ENCODE measurements at regions not wholly inside any gene's neighbourhood (a gene's known extent, or its start where the extent isn't known, plus 50 kb on each side); places are given as distances from the start of the nearest gene placed in this dataset.

- H3K4me3 ChIP-seq (ENCODE audit: extremely low read depth in 1 of 4, insufficient read depth in 2 of 4, low read depth in 3 of 4, low read length in 4 of 4): no peak overlapping the region
- H3K9me3 ChIP-seq (ENCODE audit: insufficient read depth in 2 of 2, low read depth in 1 of 2, low read length in 1 of 2): no peaks in the 10 kb centered on the region
- no peak for DNase-seq (ENCODE audit: low read depth in 1 of 2, low spot score in 2 of 2)
- H3K14ac ChIP-seq (ENCODE audit: insufficient read length): no peak overlapping the region
- no peaks in the 10 kb centered on the region for H3K27me3 ChIP-seq (replicated peaks in 1 of 4; ENCODE audit: control insufficient read depth in 3 of 4, extremely low read depth in 1 of 4, insufficient read depth in 3 of 4, low read length in 3 of 4)
- H3K79me1 ChIP-seq (ENCODE audit: low read depth, low read length): no peaks in the 10 kb centered on the region
- H2AFZ ChIP-seq (ENCODE audit: low read length): no peak overlapping the region
- H4K91ac ChIP-seq (replicated peaks; ENCODE audit: insufficient read length, low read length): no peak overlapping the region
- H3K56ac ChIP-seq (replicated peaks; ENCODE audit: insufficient read length, low read depth, low read length): no peak overlapping the region
- H4K5ac ChIP-seq (ENCODE audit: insufficient read length, low read depth, low read length): no peak overlapping the region
- no peak overlapping the region for H4K8ac ChIP-seq (ENCODE audit: extremely low read depth, insufficient read depth, low read length)
- H3K79me2 ChIP-seq (ENCODE audit: control insufficient read depth in 1 of 2, insufficient read depth in 2 of 2, low read length in 2 of 2): no peaks in the 10 kb centered on the region
- no peak overlapping the region for H3K23ac ChIP-seq (ENCODE audit: insufficient read length)
- no peak overlapping the region for H2BK120ac ChIP-seq (replicated peaks; ENCODE audit: low read depth, low read length)
- no peaks in the 10 kb centered on the region for H4K20me1 ChIP-seq (replicated peaks in 1 of 2; ENCODE audit: control insufficient read depth in 1 of 2, insufficient read depth in 2 of 2, low read length in 2 of 2)
- no peak overlapping the region for H2BK12ac ChIP-seq (ENCODE audit: low read depth, low read length)
- H2BK20ac ChIP-seq (ENCODE audit: low read length): no peak overlapping the region
- ChIA-PET CTCF (ENCODE audit: partially characterized antibody) (interaction anchor here (0.6 to 1.2 kb wide), 3 partner anchors 8 to 662 kb away, joined by 3 to 5 read pairs (median 3); no protein-coding TSS in a partner anchor), POLR2A (ENCODE audit: partially characterized antibody) (no interaction called here)
- no peak for FAIRE-seq
- no peaks in the 10 kb centered on the region; a peak in 1 of 7 replicates for H3K4me1 ChIP-seq (replicated peaks in 1 of 4; ENCODE audit: control insufficient read depth in 3 of 4, insufficient read depth in 4 of 4, low read length in 3 of 4)
- H3K23me2 ChIP-seq (ENCODE audit: low read depth, low read length): 0 out of 2 replicates have a peak, but pooled peaks cover 3% of the 10 kb centered on the region
- no peak overlapping the region for H2BK15ac ChIP-seq (ENCODE audit: low read length)
- H2BK5ac ChIP-seq (ENCODE audit: low read depth, low read length): no peak overlapping the region
- no peak overlapping the region for H3K18ac ChIP-seq (ENCODE audit: extremely low read depth, low read length)
- no peak overlapping the region for H3K9ac ChIP-seq (replicated peaks in 1 of 4; ENCODE audit: extremely low read depth in 1 of 4, low read depth in 3 of 4, low read length in 3 of 4)
- H2AK5ac ChIP-seq (ENCODE audit: low read depth, low read length): no peak overlapping the region
- H3K4me2 ChIP-seq (ENCODE audit: insufficient read depth in 1 of 2, low read depth in 2 of 2, low read length in 2 of 2): no peak overlapping the region
- no peaks in the 10 kb centered on the region for H3K36me3 ChIP-seq (ENCODE audit: control insufficient read depth in 2 of 4, insufficient read depth in 4 of 4, low read length in 3 of 4)
- WGBS, 2 experiments (ENCODE audit: extremely low coverage in 1 of 2, insufficient coverage in 1 of 2, insufficient read length in 1 of 2, insufficient replicate concordance in 2 of 2, low coverage in 1 of 2, low lambda C conversion rate in 2 of 2, missing lambda C conversion rate in 1 of 2): 90% methylated on average over 7 of the region's 7 CpGs; no CpG with 5 or more reads in 1 of the 2 experiments
- H3K27ac ChIP-seq (ENCODE audit: low read depth, low read length): no peak overlapping the region
- no peak overlapping the region for H3K4ac ChIP-seq (replicated peaks; ENCODE audit: insufficient read length, low read depth, low read length)
- TF ChIP-seq USF2 (IDR thresholded peaks at IDR 0.05; ENCODE audit: low read length) (no peak), NANOG (IDR thresholded peaks at IDR 0.05; ENCODE audit: insufficient read depth, low read depth, low read length, poor library complexity, severe bottlenecking) (no peak), KDM1A (IDR thresholded peaks at IDR 0.05; ENCODE audit: borderline replicate concordance, low read length) (no peak), JUN (IDR thresholded peaks at IDR 0.05; ENCODE audit: low read depth, low read length) (no peak), TAF1 (IDR thresholded peaks at IDR 0.05; ENCODE audit: low read depth, low read length) (no peak), FOSL1 (IDR thresholded peaks at IDR 0.05; ENCODE audit: insufficient read depth, low read depth, low read length) (no peak), CBX8 (IDR thresholded peaks at IDR 0.05; ENCODE audit: borderline replicate concordance, low read depth, low read length) (no peak), MAX (IDR thresholded peaks at IDR 0.05) (no peak), POLR2AphosphoS5 (IDR thresholded peaks at IDR 0.05; ENCODE audit: low read depth, low read length) (no peak), MAFK (IDR thresholded peaks at IDR 0.05; ENCODE audit: low read depth, low read length) (no peak), YY1 (IDR thresholded peaks at IDR 0.05; ENCODE audit: low read depth, low read length) (no peak), EP300 (IDR thresholded peaks at IDR 0.05; ENCODE audit: borderline replicate concordance in 1 of 2, low read depth in 2 of 2, low read length in 2 of 2) (no peak), PHF8 (conservative IDR thresholded peaks at IDR 0.05; ENCODE audit: low read depth, low read length) (no peak), POU5F1 (IDR thresholded peaks at IDR 0.05; ENCODE audit: low read depth, low read length) (no peak)
Measured at GRCh38 chr22:27267145-27267544, 534.4 kb downstream of the MN1 start.

All from H1 (cell line).